WTC11 (cell line): ENCODE measurements at regions not wholly inside any gene's neighbourhood (a gene's known extent, or its start where the extent isn't known, plus 50 kb on each side); places are given as distances from the start of the nearest gene placed in this dataset.

ENCODE experiments used
- CREM ChIP-seq: sonication (generic); formaldehyde crosslinking; IDR thresholded peaks from 2 replicates; pipeline ENCODE4 v1.8.1; 2022; ENCODE audit warnings: mild to moderate bottlenecking, missing genetic modification reagents, moderate library complexity
- FOXJ3 ChIP-seq: sonication (generic); formaldehyde crosslinking; IDR thresholded peaks from 2 replicates; pipeline ENCODE4 v1.9.0; 2021; ENCODE audit warnings: missing genetic modification reagents, mild to moderate bottlenecking, borderline replicate concordance
- GABPB1 ChIP-seq: sonication (generic); formaldehyde crosslinking; IDR thresholded peaks from 2 replicates; pipeline ENCODE4 v1.8.1; 2023; ENCODE audit warnings: mild to moderate bottlenecking, missing genetic modification reagents
- SOX15 ChIP-seq: fragments of 250-450 bp; sonication (Bioruptor Pico); IDR thresholded peaks from 2 replicates; pipeline ENCODE4 v1.9.0; 2021; ENCODE audit warnings: mild to moderate bottlenecking
- SP1 ChIP-seq: sonication (generic); formaldehyde crosslinking; conservative IDR thresholded peaks from 2 replicates; pipeline ENCODE4 v1.8.1; 2022; ENCODE audit warnings: missing genetic modification reagents
- TP53 ChIP-seq: sonication (generic); formaldehyde crosslinking; IDR thresholded peaks from 2 replicates; pipeline ENCODE4 v1.8.1; 2023; ENCODE audit warnings: mild to moderate bottlenecking, missing genetic modification reagents
- ZNF138 ChIP-seq: sonication (generic); formaldehyde crosslinking; conservative IDR thresholded peaks from 2 replicates; pipeline ENCODE4 v1.8.1; 2022; ENCODE audit warnings: mild to moderate bottlenecking, moderate library complexity, missing genetic modification reagents
- ZNF416 ChIP-seq: fragments of 250-450 bp; sonication (Bioruptor Pico); IDR thresholded peaks from 2 replicates; pipeline ENCODE4 v1.9.0; 2021; ENCODE audit warnings: mild to moderate bottlenecking, inconsistent platforms
- TF ChIP-seq, protein P1 (sequence below): fragments of 200-600 bp; IDR thresholded peaks from 2 replicates; pipeline ENCODE4 v1.8.0; 2022; ENCODE audit warnings: antibody characterized with exemption
- TF ChIP-seq, protein P2 (sequence below): sonication (generic); formaldehyde crosslinking; IDR thresholded peaks from 2 replicates; pipeline ENCODE4 v1.8.0; 2022; ENCODE audit warnings: mild to moderate bottlenecking, missing genetic modification reagents
- TF ChIP-seq, protein P3 (sequence below): fragments of 250-450 bp; sonication (Bioruptor Pico); IDR thresholded peaks from 2 replicates; pipeline ENCODE4 v1.8.0; 2021; ENCODE audit warnings: mild to moderate bottlenecking
- TF ChIP-seq, protein P4 (sequence below): sonication (generic); formaldehyde crosslinking; conservative IDR thresholded peaks from 2 replicates; pipeline ENCODE4 v1.8.1; 2022; ENCODE audit warnings: mild to moderate bottlenecking, missing genetic modification reagents
- TF ChIP-seq, protein P5 (sequence below): sonication (generic); formaldehyde crosslinking; IDR thresholded peaks from 2 replicates; pipeline ENCODE4 v1.8.1; 2023; ENCODE audit warnings: mild to moderate bottlenecking, missing genetic modification reagents, moderate library complexity
- TF ChIP-seq, protein P6 (sequence below): sonication (generic); formaldehyde crosslinking; conservative IDR thresholded peaks from 2 replicates; pipeline ENCODE4 v1.8.1; 2023; ENCODE audit warnings: mild to moderate bottlenecking, low read depth, missing genetic modification reagents, moderate library complexity

DNA sequence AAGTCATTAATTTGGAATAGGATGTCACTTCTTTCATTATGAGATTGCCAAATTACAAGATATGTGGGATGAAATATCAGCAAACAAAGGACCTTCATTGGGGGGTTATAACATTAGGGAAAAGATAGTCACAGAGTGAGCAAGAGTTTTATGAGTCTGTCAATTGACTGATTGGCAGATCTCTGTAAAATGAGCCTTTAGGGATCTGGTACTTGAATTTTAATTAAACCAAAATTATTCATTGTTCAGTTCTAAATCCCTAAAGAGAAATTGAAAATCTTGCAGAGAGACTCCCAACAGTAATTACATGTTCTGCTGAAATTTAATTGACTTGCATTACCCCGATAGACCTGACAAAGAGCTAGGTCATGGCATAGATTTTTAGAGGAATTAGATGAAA lies 768.1 kb upstream of the SPRY2 start:
- TF ChIP-seq TP53 (CRISPR knock-in tag) (no peak), ZNF416 (CRISPR knock-in tag) (no peak), CREM (CRISPR knock-in tag) (no peak), FOXJ3 (CRISPR knock-in tag) (no peak), GABPB1 (CRISPR knock-in tag) (no peak), SP1 (CRISPR knock-in tag) (no peak), ZNF138 (CRISPR knock-in tag) (no peak), SOX15 (CRISPR knock-in tag) (no peak)
- TF ChIP-seq, protein P1, sequence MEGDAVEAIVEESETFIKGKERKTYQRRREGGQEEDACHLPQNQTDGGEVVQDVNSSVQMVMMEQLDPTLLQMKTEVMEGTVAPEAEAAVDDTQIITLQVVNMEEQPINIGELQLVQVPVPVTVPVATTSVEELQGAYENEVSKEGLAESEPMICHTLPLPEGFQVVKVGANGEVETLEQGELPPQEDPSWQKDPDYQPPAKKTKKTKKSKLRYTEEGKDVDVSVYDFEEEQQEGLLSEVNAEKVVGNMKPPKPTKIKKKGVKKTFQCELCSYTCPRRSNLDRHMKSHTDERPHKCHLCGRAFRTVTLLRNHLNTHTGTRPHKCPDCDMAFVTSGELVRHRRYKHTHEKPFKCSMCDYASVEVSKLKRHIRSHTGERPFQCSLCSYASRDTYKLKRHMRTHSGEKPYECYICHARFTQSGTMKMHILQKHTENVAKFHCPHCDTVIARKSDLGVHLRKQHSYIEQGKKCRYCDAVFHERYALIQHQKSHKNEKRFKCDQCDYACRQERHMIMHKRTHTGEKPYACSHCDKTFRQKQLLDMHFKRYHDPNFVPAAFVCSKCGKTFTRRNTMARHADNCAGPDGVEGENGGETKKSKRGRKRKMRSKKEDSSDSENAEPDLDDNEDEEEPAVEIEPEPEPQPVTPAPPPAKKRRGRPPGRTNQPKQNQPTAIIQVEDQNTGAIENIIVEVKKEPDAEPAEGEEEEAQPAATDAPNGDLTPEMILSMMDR: no peak
- TF ChIP-seq, protein P2, sequence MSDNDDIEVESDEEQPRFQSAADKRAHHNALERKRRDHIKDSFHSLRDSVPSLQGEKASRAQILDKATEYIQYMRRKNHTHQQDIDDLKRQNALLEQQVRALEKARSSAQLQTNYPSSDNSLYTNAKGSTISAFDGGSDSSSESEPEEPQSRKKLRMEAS (CRISPR knock-in tag): no peak
- TF ChIP-seq, protein P3, sequence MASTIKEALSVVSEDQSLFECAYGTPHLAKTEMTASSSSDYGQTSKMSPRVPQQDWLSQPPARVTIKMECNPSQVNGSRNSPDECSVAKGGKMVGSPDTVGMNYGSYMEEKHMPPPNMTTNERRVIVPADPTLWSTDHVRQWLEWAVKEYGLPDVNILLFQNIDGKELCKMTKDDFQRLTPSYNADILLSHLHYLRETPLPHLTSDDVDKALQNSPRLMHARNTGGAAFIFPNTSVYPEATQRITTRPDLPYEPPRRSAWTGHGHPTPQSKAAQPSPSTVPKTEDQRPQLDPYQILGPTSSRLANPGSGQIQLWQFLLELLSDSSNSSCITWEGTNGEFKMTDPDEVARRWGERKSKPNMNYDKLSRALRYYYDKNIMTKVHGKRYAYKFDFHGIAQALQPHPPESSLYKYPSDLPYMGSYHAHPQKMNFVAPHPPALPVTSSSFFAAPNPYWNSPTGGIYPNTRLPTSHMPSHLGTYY (CRISPR knock-in tag): no peak
- TF ChIP-seq, protein P4, sequence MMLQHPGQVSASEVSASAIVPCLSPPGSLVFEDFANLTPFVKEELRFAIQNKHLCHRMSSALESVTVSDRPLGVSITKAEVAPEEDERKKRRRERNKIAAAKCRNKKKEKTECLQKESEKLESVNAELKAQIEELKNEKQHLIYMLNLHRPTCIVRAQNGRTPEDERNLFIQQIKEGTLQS (CRISPR knock-in tag): no peak
- TF ChIP-seq, protein P5, sequence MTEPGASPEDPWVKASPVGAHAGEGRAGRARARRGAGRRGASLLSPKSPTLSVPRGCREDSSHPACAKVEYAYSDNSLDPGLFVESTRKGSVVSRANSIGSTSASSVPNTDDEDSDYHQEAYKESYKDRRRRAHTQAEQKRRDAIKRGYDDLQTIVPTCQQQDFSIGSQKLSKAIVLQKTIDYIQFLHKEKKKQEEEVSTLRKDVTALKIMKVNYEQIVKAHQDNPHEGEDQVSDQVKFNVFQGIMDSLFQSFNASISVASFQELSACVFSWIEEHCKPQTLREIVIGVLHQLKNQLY (CRISPR knock-in tag): no peak
- TF ChIP-seq, protein P6, sequence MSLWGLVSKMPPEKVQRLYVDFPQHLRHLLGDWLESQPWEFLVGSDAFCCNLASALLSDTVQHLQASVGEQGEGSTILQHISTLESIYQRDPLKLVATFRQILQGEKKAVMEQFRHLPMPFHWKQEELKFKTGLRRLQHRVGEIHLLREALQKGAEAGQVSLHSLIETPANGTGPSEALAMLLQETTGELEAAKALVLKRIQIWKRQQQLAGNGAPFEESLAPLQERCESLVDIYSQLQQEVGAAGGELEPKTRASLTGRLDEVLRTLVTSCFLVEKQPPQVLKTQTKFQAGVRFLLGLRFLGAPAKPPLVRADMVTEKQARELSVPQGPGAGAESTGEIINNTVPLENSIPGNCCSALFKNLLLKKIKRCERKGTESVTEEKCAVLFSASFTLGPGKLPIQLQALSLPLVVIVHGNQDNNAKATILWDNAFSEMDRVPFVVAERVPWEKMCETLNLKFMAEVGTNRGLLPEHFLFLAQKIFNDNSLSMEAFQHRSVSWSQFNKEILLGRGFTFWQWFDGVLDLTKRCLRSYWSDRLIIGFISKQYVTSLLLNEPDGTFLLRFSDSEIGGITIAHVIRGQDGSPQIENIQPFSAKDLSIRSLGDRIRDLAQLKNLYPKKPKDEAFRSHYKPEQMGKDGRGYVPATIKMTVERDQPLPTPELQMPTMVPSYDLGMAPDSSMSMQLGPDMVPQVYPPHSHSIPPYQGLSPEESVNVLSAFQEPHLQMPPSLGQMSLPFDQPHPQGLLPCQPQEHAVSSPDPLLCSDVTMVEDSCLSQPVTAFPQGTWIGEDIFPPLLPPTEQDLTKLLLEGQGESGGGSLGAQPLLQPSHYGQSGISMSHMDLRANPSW: no peak
